ENCODE measurements at regions not wholly inside any gene's neighbourhood (a gene's known extent, or its start where the extent isn't known, plus 50 kb on each side); places are given as distances from the start of the nearest gene placed in this dataset.
"Not testable (repeated sequence)": the region's sequence is repeated elsewhere in the genome, so short reads cannot be mapped to it uniquely, and the experiment has no call there.

- BruUV-seq (replicated peaks); H2BK120ac ChIP-seq (ENCODE audit: low read depth, low read length); H3K79me1 ChIP-seq (ENCODE audit: low read depth in 1 of 2, low read length in 2 of 2); H2BK5ac ChIP-seq (ENCODE audit: low read depth, low read length, poor library complexity, severe bottlenecking); H2BK15ac ChIP-seq (ENCODE audit: low read depth, low read length); H3K23ac ChIP-seq (ENCODE audit: low read depth, low read length); H2AK9ac ChIP-seq (replicated peaks; ENCODE audit: low read depth, low read length, poor library complexity); in situ Hi-C loops (cut with MboI; ENCODE audit: low sequenced_read_pairs); H2AFZ ChIP-seq (replicated peaks; ENCODE audit: low read length, poor library complexity); DNase-seq; H4K20me1 ChIP-seq (ENCODE audit: insufficient read depth, low read length); H4K5ac ChIP-seq (ENCODE audit: low read depth, low read length); H2AK5ac ChIP-seq (ENCODE audit: low read depth, low read length); H3K18ac ChIP-seq (ENCODE audit: low read depth, low read length); H4K8ac ChIP-seq (ENCODE audit: low read depth in 2 of 2, low read length in 2 of 2); H3K36me3 ChIP-seq (ENCODE audit: control insufficient read depth, insufficient read depth, low read length); H3K56ac ChIP-seq (ENCODE audit: extremely low read depth, insufficient read depth, low read length); H3K9me3 ChIP-seq (ENCODE audit: control insufficient read depth, insufficient read depth, low read length); intact Hi-C loops (cut with micrococcal nuclease); H4K91ac ChIP-seq (ENCODE audit: insufficient read depth, low read depth, low read length); H3K4me2 ChIP-seq (ENCODE audit: low read depth, low read length); H3K14ac ChIP-seq (replicated peaks; ENCODE audit: low read depth, low read length); H3K4me3 ChIP-seq (ENCODE audit: insufficient read depth, low read depth, low read length); H3K9ac ChIP-seq (ENCODE audit: low read depth, low read length); H3K9me1 ChIP-seq (ENCODE audit: insufficient read depth, low read length); H3K27ac ChIP-seq (ENCODE audit: insufficient read depth, low read length); H3K27me3 ChIP-seq (ENCODE audit: control insufficient read depth, insufficient read depth, low read length); dilution Hi-C loops (cut with HindIII; ENCODE audit: low sequenced_read_pairs, unreplicated experiment); H3K4ac ChIP-seq (ENCODE audit: low read depth, low read length); H2BK20ac ChIP-seq (ENCODE audit: low read depth, low read length); H3K4me1 ChIP-seq (ENCODE audit: control insufficient read depth, insufficient read depth, low read length); CTCF ChIA-PET; POLR2A ChIA-PET (ENCODE audit: unreplicated experiment): not testable (repeated sequence)
- WGBS, 2 experiments (ENCODE audit: extremely low coverage in 2 of 2, insufficient read length in 1 of 2): no CpG with 5 or more reads among the region's 1 CpG
- ATAC-seq (ENCODE audit: low read depth): peak; percentile 46; the same call in 1 of the 2 replicates
Measured at GRCh38 chrX:63168949-63169348, 182.2 kb downstream of the SPIN4 start.

- H3K23ac ChIP-seq (ENCODE audit: low read depth, low read length); dilution Hi-C loops (cut with HindIII; ENCODE audit: low sequenced_read_pairs, unreplicated experiment); H3K9me3 ChIP-seq (ENCODE audit: control insufficient read depth, insufficient read depth, low read length); H3K56ac ChIP-seq (ENCODE audit: extremely low read depth, insufficient read depth, low read length); H3K4me2 ChIP-seq (ENCODE audit: low read depth, low read length); H2BK20ac ChIP-seq (ENCODE audit: low read depth, low read length); H3K4me1 ChIP-seq (ENCODE audit: control insufficient read depth, insufficient read depth, low read length); H3K9me1 ChIP-seq (ENCODE audit: insufficient read depth, low read length); H3K9ac ChIP-seq (ENCODE audit: low read depth, low read length); BruUV-seq (replicated peaks); H4K91ac ChIP-seq (ENCODE audit: insufficient read depth, low read depth, low read length); H2AFZ ChIP-seq (replicated peaks; ENCODE audit: low read length, poor library complexity); H3K27me3 ChIP-seq (ENCODE audit: control insufficient read depth, insufficient read depth, low read length); H4K20me1 ChIP-seq (ENCODE audit: insufficient read depth, low read length); H4K5ac ChIP-seq (ENCODE audit: low read depth, low read length); H3K4ac ChIP-seq (ENCODE audit: low read depth, low read length); H2BK120ac ChIP-seq (ENCODE audit: low read depth, low read length); H2AK9ac ChIP-seq (replicated peaks; ENCODE audit: low read depth, low read length, poor library complexity); intact Hi-C loops (cut with micrococcal nuclease); H3K4me3 ChIP-seq (ENCODE audit: insufficient read depth, low read depth, low read length); H3K14ac ChIP-seq (replicated peaks; ENCODE audit: low read depth, low read length); ATAC-seq (ENCODE audit: low read depth); H4K8ac ChIP-seq (ENCODE audit: low read depth in 2 of 2, low read length in 2 of 2); in situ Hi-C loops (cut with MboI; ENCODE audit: low sequenced_read_pairs); POLR2A ChIA-PET (ENCODE audit: unreplicated experiment); H3K18ac ChIP-seq (ENCODE audit: low read depth, low read length); H2AK5ac ChIP-seq (ENCODE audit: low read depth, low read length); H3K36me3 ChIP-seq (ENCODE audit: control insufficient read depth, insufficient read depth, low read length); H2BK5ac ChIP-seq (ENCODE audit: low read depth, low read length, poor library complexity, severe bottlenecking); CTCF ChIA-PET; H2BK15ac ChIP-seq (ENCODE audit: low read depth, low read length); H3K27ac ChIP-seq (ENCODE audit: insufficient read depth, low read length); H3K79me1 ChIP-seq (ENCODE audit: low read depth in 1 of 2, low read length in 2 of 2); DNase-seq: not testable (repeated sequence)
- no CpG with 5 or more reads among the region's 1 CpG for WGBS, 2 experiments (ENCODE audit: extremely low coverage in 2 of 2, insufficient read length in 1 of 2)
Measured at GRCh38 chrX:63167002-63167401, 184.1 kb downstream of the SPIN4 start.
